SK-N-MC (cell line): ENCODE measurements at regions not wholly inside any gene's neighbourhood (a gene's known extent, or its start where the extent isn't known, plus 50 kb on each side); places are given as distances from the start of the nearest gene placed in this dataset.

Source experiments
- DNase-seq: peaks from one replicate; pipeline ENCODE4 v3.0.0-alpha.2; 2011; ENCODE audit warnings: low read depth, low spot score
- H3K27ac ChIP-seq: fragments of 200-600 bp; sonication (generic); 2 replicates; pipeline ENCODE4 v1.5.1; 2016; ENCODE audit warnings: mixed run types
- H3K36me3 ChIP-seq: fragments of 200-600 bp; sonication (generic); 2 replicates; pipeline ENCODE4 v1.6.1; 2017; ENCODE audit warnings: antibody characterized with exemption, low read length, mixed read lengths; ENCODE audit not compliant: insufficient read depth
- H3K4me3 ChIP-seq: fragments of 200-600 bp; sonication (generic); 2 replicates; pipeline ENCODE4 v1.5.1; 2016
- H3K9ac ChIP-seq: fragments of 200-600 bp; sonication (generic); 2 replicates; pipeline ENCODE4 v1.8.0; 2017; ENCODE audit warnings: mixed run types, mixed read lengths; ENCODE audit not compliant: insufficient read length
- H3K9me3 ChIP-seq: fragments of 200-600 bp; sonication (generic); 2 replicates; pipeline ENCODE4 v1.6.1; 2017; ENCODE audit warnings: low read depth, mild to moderate bottlenecking, antibody characterized with exemption, low read length, moderate library complexity, mixed read lengths
- EZH2 ChIP-seq: fragments of 200-600 bp; sonication (generic); IDR thresholded peaks from one replicate; pipeline ENCODE4 v1.6.1; 2017; ENCODE audit warnings: antibody characterized with exemption
- FOXP2 ChIP-seq: optimal IDR thresholded peaks from 2 replicates; pipeline ENCODE3; 2011; ENCODE audit warnings: mild to moderate bottlenecking, moderate library complexity; ENCODE audit not compliant: insufficient read depth; ENCODE audit errors: extremely low read length, control extremely low read depth
- POLR2AphosphoS5 ChIP-seq: IDR thresholded peaks from 2 replicates; pipeline ENCODE4 v1.6.1; 2012; ENCODE audit warnings: mild to moderate bottlenecking, low read depth, low read length, borderline replicate concordance

GRCh38 chr4:108396900-108397497 is 223.4 kb upstream of the RPL34 start:
- H3K9me3 ChIP-seq = no peaks in the 10 kb centered on the region
- TF ChIP-seq POLR2AphosphoS5 = no peak
- no peak for TF ChIP-seq FOXP2
- TF ChIP-seq EZH2 = no peak
- H3K4me3 ChIP-seq = no peak overlapping the region
- DNase-seq = no peak
- no peaks in the 10 kb centered on the region for H3K36me3 ChIP-seq
- H3K27ac ChIP-seq = no peak overlapping the region
- no peak overlapping the region for H3K9ac ChIP-seq

GRCh38 chr4:108395786-108396185 is 224.6 kb upstream of the RPL34 start:
- H3K36me3 ChIP-seq = no peaks in the 10 kb centered on the region
- TF ChIP-seq FOXP2 = no peak
- TF ChIP-seq POLR2AphosphoS5 = no peak
- H3K27ac ChIP-seq = no peak overlapping the region
- DNase-seq = no peak
- H3K9me3 ChIP-seq = no peaks in the 10 kb centered on the region
- no peak overlapping the region for H3K9ac ChIP-seq
- H3K4me3 ChIP-seq = no peak overlapping the region

- H3K9ac ChIP-seq = no peak overlapping the region
- H3K27ac ChIP-seq = no peak overlapping the region
- no peak overlapping the region for H3K4me3 ChIP-seq
- TF ChIP-seq FOXP2 (no peak), EZH2 (no peak), POLR2AphosphoS5 (no peak)
- DNase-seq = no peak
- H3K9me3 ChIP-seq = no peaks in the 10 kb centered on the region
- H3K36me3 ChIP-seq = no peaks in the 10 kb centered on the region
Observed at GRCh38 chr4:108393890-108394472, 225.2 kb upstream of the LEF1 start.

- DNase-seq = no peak
Observed at GRCh38 chr4:108391701-108392455, 223.1 kb upstream of the LEF1 start.

GRCh38 chr4:108385076-108385475 is 216.3 kb upstream of the LEF1 start:
- Histone ChIP-seq H3K27ac (no peak overlapping the region), H3K9ac (no peak overlapping the region), H3K36me3 (no peaks in the 10 kb centered on the region), H3K4me3 (no peak overlapping the region), H3K9me3 (no peaks in the 10 kb centered on the region)
- no peak for DNase-seq
- no peak for TF ChIP-seq FOXP2
- TF ChIP-seq POLR2AphosphoS5 = no peak
- TF ChIP-seq EZH2 = no peak

More at GRCh38 chr4:108391701-108392455, 223.1 kb upstream of the LEF1 start:
- Histone ChIP-seq H3K27ac (no peak overlapping the region), H3K9ac (no peak overlapping the region), H3K4me3 (no peak overlapping the region), H3K36me3 (no peaks in the 10 kb centered on the region), H3K9me3 (no peaks in the 10 kb centered on the region)
- TF ChIP-seq POLR2AphosphoS5 = no peak
- TF ChIP-seq EZH2 = no peak
- no peak for TF ChIP-seq FOXP2

- TF ChIP-seq POLR2AphosphoS5 = no peak
- TF ChIP-seq FOXP2 = no peak
- no peak for TF ChIP-seq EZH2
- H3K9me3 ChIP-seq = no peaks in the 10 kb centered on the region
- no peak overlapping the region for H3K4me3 ChIP-seq
- H3K36me3 ChIP-seq = no peaks in the 10 kb centered on the region
- no peak overlapping the region for H3K9ac ChIP-seq
- H3K27ac ChIP-seq = no peak overlapping the region
- no peak for DNase-seq
Observed at GRCh38 chr4:108384544-108384943, 215.8 kb upstream of the LEF1 start.

- Histone ChIP-seq H3K9me3 (no peaks in the 10 kb centered on the region), H3K9ac (no peak overlapping the region), H3K36me3 (no peaks in the 10 kb centered on the region), H3K27ac (no peak overlapping the region), H3K4me3 (no peak overlapping the region)
- TF ChIP-seq FOXP2 = no peak
- TF ChIP-seq POLR2AphosphoS5 = no peak
- TF ChIP-seq EZH2 = no peak
- DNase-seq = no peak
Observed at GRCh38 chr4:108383157-108383556, 214.4 kb upstream of the LEF1 start.

GRCh38 chr4:108382751-108383150 is 214.0 kb upstream of the LEF1 start:
- Histone ChIP-seq H3K4me3 (no peak overlapping the region), H3K36me3 (no peaks in the 10 kb centered on the region), H3K27ac (no peak overlapping the region), H3K9me3 (no peaks in the 10 kb centered on the region), H3K9ac (no peak overlapping the region)
- no peak for DNase-seq
- no peak for TF ChIP-seq POLR2AphosphoS5
- no peak for TF ChIP-seq EZH2
- TF ChIP-seq FOXP2 = no peak
